GM21381 (cell line): ENCODE measurements at regions not wholly inside any gene's neighbourhood (a gene's known extent, or its start where the extent isn't known, plus 50 kb on each side); places are given as distances from the start of the nearest gene placed in this dataset.

Source experiments
- ATAC-seq: cut with Tn5 transposase; IDR thresholded peaks from one replicate; pipeline ENCODE4 v1.9.1; 2021; ENCODE audit warnings: mild to moderate bottlenecking, moderate library complexity; ENCODE audit not compliant: unreplicated experiment

DNA sequence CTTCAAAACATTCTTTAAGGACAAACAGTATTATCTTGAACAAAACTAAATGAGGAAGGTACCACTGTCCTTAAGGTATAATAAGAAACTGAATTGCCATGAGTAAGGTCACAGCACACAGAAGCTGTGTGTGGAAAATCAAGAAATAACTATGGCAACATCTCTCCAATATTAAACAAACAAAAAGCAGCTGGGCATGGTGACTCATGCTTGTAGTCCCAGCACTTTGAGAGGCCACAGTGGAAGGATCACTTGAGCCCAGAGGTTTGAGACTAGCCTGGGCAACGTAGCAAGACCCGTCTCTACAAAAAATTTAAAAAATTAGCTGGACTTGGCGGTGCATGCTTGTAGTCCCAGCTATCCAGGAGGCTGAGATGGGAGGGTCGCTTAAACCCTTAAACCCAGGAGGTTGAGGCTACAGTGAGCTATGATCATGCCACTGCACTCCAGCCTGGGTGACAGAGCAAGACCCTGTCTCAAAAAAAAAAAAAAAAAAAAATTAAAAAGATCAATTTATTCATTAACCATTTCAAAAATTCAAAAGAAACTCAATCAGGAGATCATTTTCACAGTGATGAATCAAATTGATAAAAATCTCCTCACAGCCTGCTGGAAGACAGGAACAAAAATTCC lies 195.4 kb downstream of the SKIDA1 start:
- ATAC-seq = no peak

GRCh38 chr10:21327289-21327993 lies 198.0 kb downstream of the SKIDA1 start:
- ATAC-seq = no peak

DNA sequence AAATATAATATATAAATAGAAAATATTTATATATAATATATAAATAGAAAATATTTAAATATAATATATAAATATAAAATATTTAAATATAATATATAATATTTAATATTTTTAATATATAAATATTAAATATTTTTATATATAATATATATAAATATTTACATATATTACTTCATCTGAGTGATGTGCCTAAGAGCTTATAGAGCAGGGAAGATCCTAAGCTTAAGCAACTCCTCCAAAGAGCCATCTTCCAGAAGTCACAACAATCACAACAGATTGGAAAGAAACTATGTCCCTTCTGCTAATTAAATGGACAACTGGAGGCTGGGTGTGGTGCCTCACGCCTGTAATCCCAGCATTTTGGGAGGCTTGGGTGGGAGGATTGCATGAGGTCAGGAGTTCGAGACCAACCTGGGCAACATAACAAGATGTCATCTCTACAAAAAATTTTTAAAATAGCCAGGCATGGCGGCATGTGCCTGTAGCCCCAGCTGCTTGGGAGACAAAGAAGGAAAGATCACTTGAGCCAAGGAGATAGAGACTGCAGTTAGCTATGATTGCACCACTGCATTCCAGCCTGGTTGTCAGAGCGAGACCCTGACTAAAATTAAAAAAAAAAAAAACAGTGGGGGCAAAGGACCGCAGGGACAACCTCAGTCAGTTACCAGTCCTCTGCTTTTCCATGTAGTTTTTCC lies 198.7 kb downstream of the SKIDA1 start:
- no peak for ATAC-seq

GRCh38 chr10:21318540-21319167 lies 206.8 kb downstream of the SKIDA1 start:
- no peak for ATAC-seq

DNA sequence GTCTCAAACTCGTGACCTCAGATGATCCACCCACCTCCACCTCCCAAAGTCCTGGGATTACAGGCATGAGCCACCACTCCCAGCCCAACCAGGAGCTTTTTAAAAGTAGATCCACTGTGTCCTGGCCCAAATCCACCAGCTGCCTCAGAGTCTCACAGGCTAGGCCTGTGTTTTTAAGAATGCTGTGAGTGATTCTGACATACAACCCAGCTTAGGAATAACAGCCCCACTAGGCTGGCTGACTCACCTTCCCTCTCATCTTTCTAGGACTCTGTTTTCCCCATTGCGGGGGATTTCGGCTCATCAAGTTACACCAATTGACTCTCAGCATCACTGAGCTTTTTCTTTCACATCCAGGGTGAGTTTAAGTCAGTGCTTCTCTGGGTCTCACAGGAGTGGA lies 207.6 kb downstream of the SKIDA1 start:
- ATAC-seq = no peak

DNA sequence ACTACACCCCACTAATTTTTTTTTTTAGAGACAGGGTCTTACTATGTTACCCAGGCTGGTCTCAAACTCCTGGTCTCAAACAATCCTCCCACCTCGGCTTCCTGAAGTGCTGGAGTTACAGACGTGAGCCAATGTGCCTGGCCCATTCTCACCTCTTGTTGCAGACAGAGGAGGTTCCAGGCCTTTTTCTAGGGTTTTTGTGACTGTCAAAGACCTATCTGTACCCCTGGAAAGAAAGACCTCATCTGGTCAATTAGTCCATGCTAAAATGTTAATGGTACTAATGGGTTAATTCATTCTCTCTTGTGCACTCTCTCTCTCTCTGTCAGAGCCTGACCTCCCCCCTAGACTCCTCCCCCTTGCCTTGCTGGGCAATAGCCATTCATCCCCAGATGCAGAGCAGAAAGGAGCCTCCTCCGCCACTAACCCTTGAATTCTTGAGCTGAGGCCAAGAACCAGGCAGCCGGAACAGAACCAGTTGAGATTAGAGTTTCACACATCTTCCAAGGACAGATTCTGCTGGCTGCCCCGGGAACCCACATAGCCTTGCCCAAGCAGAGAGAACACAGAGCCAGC lies 209.7 kb downstream of the SKIDA1 start:
- no peak for ATAC-seq

DNA sequence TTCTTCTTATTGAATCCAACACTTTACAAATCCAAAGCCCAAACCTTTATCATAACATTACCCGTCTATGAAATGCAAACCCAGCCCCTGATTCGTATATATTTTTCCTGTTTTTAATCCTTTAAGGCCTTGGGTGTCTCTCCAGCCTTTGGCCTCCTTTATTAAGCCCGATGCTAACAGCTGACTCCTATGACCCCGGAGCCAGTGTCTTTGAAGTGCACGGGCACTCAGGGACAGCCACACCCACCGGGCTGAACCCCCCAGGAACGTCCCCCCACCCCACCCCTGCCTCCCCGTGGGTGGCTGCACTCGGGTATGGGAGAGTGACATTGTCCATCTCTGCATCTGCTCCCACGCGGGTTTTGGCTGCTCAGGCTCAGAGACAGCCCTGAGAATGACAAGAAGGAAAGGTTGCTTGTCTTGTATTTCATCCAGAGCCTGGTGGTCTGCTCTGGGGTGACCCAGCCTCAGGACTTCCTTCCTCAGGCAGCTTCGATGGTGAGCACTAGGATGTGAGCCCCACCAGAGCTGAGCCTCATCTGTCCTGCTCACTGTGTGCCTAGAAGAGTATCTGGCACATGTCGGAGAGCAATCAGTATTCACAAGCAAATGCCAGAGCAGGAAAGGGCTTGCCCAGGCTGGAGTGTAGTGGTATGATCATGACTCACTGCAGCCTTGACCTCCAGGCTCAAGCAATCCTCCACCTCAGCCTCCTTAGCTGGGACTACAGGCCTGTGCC lies 210.4 kb downstream of the SKIDA1 start:
- ATAC-seq = no peak

DNA sequence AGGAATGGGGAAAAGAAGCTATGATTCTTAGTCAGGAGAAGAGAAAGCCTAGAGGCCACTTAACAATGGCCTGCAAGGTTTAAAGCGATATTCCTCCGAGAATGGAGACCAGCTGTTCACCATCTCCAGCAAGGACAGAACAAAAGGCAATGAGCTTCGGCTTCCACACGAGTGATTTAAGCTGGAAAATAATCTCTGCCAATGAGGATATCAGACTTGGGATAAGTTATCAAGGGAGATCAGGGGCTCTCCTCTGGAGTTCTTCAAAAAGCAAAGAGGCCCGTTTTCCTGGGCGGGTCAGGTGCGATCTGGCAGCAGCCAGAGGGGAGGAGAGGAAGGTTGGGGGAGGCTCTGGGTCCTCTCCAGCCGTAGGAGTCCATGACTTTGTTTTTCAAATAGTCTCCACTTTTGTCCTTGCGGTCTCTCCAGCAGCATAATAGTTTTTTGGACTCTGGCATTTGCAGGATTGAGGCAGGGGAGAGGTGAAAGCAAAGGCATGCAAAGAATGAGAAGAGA lies 211.3 kb downstream of the SKIDA1 start:
- ATAC-seq = no peak

GRCh38 chr10:21313691-21314090 lies 211.8 kb downstream of the SKIDA1 start:
- no peak for ATAC-seq

- ATAC-seq = no peak
Measured at GRCh38 chr10:21311426-21311825, 214.1 kb downstream of the SKIDA1 start.

DNA sequence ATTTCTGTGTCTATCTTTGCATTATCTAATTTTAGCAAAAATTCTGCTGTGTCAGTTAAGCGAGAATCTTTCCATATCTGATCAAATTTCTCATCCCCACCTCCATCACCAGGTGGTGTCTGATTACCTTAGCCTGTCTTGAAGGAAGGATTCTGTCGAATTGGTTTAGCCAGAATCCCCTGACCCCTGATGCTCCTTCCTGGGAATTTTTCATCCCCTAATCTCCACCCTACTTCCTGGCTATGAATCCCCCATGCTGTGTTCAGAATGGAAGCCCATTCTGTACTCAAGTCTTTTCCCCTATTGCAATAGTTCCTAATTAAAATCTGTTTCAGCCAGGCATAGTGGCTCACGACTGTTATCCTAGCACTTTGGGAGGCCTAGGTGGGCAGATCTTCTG lies 216.1 kb downstream of the SKIDA1 start:
- ATAC-seq = no peak

DNA sequence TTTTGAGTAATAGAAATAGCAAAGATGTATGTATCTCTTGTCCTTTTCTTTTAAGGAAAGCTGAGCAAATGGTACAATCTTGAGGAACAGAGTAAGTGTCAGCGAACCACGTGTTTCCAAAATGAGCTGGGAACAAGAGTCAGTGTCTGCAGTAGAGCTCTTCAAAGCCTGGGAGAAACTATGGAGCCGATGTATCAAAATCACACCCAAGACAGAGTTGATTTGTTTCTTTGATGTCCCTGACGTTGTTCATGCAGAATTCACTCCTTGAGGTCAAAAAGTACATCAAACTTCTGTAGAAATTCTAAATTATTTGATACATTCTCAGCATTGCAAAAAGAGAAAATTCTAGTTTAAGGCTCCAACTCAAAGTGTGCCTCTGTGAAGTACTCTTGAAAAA lies 216.5 kb downstream of the SKIDA1 start:
- no peak for ATAC-seq

DNA sequence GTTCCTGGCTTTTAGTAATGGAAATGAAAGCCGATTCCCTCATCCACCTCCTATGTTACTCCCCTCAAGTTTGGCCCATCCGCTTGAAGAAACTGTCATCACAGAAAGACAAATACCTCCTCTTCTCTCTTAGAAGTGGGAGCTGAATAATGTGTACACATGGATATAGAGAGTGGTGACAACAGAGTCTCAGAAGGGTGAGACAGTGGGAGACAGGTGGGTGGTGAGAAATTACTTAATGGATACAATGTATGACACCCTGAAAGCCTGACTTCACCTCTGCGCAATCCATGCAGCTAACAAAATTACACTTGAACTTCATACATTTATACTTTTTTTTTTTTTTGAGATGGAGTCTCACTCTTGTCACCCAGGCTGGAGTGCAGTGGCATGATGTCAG lies 217.5 kb downstream of the SKIDA1 start:
- ATAC-seq = no peak

GRCh38 chr10:21304608-21305007 lies 220.9 kb downstream of the SKIDA1 start:
- ATAC-seq = no peak

- no peak for ATAC-seq
Measured at GRCh38 chr10:21304198-21304597, 221.3 kb downstream of the SKIDA1 start.

DNA sequence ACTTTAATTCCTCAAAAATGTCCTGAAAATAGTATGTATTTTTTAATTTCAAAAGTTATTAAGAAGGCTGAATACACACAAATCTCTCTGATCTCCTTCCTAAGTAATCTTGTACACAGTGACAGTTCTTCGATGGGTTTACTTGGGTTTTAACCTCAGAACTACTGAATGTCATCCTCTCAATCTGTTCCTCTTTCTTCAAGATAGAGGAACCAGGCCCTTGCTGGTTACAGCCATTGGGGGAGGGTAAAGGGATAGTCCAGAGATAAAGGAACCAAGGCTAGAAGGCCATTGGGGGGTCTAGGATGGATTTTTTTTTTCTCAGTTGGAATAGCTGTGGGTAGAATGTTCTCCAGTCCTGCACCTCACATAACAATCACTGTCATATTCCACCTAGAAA lies 224.9 kb downstream of the SKIDA1 start:
- ATAC-seq = no peak

- ATAC-seq = no peak
Measured at GRCh38 chr10:21299330-21299729, 226.2 kb downstream of the SKIDA1 start.

DNA sequence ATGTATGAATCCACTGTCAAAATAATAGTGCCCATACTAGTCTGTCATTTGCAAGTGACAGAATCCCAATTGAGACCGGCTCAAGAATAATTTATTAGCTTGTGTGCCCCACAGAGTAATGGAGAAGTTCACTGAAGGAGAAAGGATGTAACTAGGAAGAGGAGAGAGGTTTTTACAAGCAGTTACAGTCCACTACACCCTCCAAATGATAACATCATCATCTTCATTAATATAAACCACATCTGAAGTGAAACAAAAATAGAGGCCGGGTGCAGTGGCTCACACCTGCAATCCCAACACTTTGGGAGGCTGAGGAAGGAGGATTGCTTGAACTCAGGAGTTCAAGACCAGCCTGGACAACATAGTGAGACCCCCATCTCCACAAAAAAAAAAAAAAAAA lies 226.8 kb downstream of the SKIDA1 start:
- no peak for ATAC-seq

DNA sequence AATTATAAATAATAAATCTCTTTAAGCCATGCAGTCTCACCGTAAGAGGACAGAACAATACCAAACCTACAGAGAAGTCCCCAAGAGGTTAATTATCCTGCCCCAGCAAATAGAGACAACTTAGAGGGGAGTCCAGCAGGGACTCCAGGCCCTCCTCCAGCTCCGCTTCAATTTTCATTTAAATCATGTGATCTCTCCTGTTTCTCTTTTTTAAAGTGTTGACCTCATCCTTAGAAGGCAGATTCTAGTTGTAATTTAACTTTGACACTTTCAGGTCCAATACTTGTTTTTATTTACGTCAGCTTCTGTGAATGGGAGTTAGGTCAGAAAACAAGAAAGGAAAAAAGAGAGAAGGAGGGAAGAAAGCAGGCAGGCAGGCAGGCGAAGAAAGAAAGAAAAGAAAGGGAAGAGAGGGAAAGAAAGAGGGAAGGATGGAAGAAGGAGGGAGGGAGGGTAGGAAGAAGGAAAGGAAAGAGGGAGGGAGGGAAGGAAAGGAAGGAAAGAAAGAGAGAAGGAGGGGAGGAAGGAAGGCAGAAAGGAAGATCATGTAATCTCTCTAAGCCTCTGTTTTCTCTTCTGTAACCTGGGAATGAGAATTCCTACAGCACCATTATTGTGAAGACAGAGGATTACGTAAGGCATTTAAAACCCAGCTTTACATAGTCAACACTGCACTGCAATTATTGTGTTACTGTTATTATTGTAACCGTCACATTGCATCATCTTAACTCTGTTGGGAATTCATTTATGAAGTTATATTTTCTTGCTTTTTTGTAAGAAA lies 227.7 kb downstream of the SKIDA1 start:
- ATAC-seq = no peak
